ENCODE measurements at regions not wholly inside any gene's neighbourhood (a gene's known extent, or its start where the extent isn't known, plus 50 kb on each side); places are given as distances from the start of the nearest gene placed in this dataset.
"Not testable (repeated sequence)": the region's sequence is repeated elsewhere in the genome, so short reads cannot be mapped to it uniquely, and the experiment has no call there.

DNA sequence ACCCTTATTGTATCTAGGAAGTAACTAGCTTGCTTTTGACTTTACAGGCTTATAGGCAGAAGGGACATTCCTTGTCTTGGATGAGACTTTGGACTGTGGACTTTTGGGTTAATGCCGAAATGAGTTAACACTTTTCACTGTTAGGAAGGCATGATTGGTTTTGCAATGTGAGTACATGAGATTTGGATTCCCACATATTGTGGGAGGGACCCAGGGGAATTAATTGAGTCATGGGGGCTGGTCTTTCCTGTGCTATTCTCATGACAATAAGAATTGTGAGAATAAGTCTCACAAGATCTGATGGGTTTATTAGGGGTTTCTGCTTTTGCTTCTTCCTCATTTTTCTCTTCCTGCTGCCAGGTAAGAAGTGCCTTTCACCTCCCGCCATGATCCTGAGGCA lies 417.5 kb downstream of the HINT1 start:
- 97% methylated on average over 2 of the region's 2 CpGs for WGBS
- Histone ChIP-seq H3K36me3 (ENCODE audit: insufficient read depth, low read length) (no peaks in the 10 kb centered on the region), H3K27me3 (ENCODE audit: insufficient read depth, low read length) (no peaks in the 10 kb centered on the region), H3K9me3 (ENCODE audit: insufficient read depth, low read depth, low read length) (0 out of 2 replicates have a peak, but pooled peaks cover 3% of the 10 kb centered on the region), H3K27ac (ENCODE audit: low read depth, low read length) (no peak overlapping the region), H3K4me3 (ENCODE audit: low read length) (no peak overlapping the region), H3K4me1 (ENCODE audit: insufficient read depth, low read length) (no peaks in the 10 kb centered on the region), H3K9ac (ENCODE audit: low read depth, low read length) (no peak overlapping the region)

DNA sequence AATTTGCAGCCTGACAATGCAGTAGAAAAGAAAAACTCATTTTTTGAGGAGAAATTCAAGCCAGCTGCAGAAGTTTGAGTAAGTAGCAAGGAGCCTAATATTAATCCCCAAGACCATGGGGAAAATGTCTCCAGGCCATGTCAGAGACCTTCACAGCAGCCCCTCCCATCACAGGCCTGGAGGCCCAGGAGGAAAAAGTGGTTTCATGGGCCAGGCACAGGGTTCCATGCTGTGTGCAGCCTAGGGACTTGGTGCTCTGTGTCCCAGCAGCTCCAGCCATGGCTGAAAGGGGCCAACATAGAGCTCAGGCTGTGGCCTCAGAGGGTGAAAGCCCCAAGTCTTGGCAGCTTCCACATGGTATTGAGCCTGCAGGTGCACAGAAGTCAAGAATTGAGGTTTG lies 418.4 kb downstream of the HINT1 start:
- not testable (repeated sequence) for H3K36me3 ChIP-seq (ENCODE audit: insufficient read depth, low read length); H3K9ac ChIP-seq (ENCODE audit: low read depth, low read length); H3K9me3 ChIP-seq (ENCODE audit: insufficient read depth, low read depth, low read length); H3K27me3 ChIP-seq (ENCODE audit: insufficient read depth, low read length); H3K4me3 ChIP-seq (ENCODE audit: low read length); H3K4me1 ChIP-seq (ENCODE audit: insufficient read depth, low read length); H3K27ac ChIP-seq (ENCODE audit: low read depth, low read length)

- Histone ChIP-seq H3K27ac (ENCODE audit: low read depth, low read length) (no peak overlapping the region), H3K4me3 (ENCODE audit: low read length) (no peak overlapping the region), H3K4me1 (ENCODE audit: insufficient read depth, low read length) (no peaks in the 10 kb centered on the region), H3K27me3 (ENCODE audit: insufficient read depth, low read length) (no peaks in the 10 kb centered on the region), H3K36me3 (ENCODE audit: insufficient read depth, low read length) (no peaks in the 10 kb centered on the region), H3K9me3 (ENCODE audit: insufficient read depth, low read depth, low read length) (peaks cover 23% of the 10 kb centered on the region), H3K9ac (ENCODE audit: low read depth, low read length) (no peak overlapping the region)
- WGBS: 89% methylated on average over 1 of the region's 1 CpG
Observed at GRCh38 chr5:130743092-130743491, 422.0 kb downstream of the HINT1 start.

GRCh38 chr5:130740047-130740569 lies 424.9 kb downstream of the HINT1 start:
- H3K36me3 ChIP-seq (ENCODE audit: insufficient read depth, low read length): no peaks in the 10 kb centered on the region
- 91% methylated on average over 5 of the region's 5 CpGs for WGBS
- no peak overlapping the region for H3K27ac ChIP-seq (ENCODE audit: low read depth, low read length)
- no peak overlapping the region for H3K4me3 ChIP-seq (ENCODE audit: low read length)
- no peak overlapping the region for H3K9ac ChIP-seq (ENCODE audit: low read depth, low read length)
- H3K9me3 ChIP-seq (ENCODE audit: insufficient read depth, low read depth, low read length): peaks cover 20% of the 10 kb centered on the region
- no peaks in the 10 kb centered on the region for H3K4me1 ChIP-seq (ENCODE audit: insufficient read depth, low read length)
- H3K27me3 ChIP-seq (ENCODE audit: insufficient read depth, low read length): no peaks in the 10 kb centered on the region

DNA sequence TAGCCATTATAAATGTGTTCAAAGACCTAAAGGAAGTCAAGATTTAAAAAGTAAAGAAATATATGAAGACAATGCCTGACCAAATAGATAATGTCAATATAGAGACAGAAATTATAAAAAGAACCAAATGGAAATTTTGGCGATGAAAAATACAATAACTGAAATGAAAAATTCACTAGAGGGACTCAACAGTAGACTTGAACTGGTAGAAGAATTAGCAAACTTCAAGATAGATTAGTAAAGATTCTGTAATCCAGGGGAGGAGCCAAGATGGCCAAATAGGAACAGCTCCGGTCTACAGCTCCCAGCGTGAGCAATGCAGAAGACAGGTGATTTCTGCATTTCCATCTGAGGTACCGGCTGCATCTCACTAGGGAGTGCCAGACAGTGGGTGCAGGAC lies 433.2 kb downstream of the HINT1 start:
- Histone ChIP-seq H3K4me1 (ENCODE audit: insufficient read depth, low read length) (peaks cover 3% of the 10 kb centered on the region; the same call in 1 of the 2 replicates), H3K36me3 (ENCODE audit: insufficient read depth, low read length) (no peaks in the 10 kb centered on the region), H3K9me3 (ENCODE audit: insufficient read depth, low read depth, low read length) (no peaks in the 10 kb centered on the region), H3K27ac (ENCODE audit: low read depth, low read length) (no peak overlapping the region), H3K27me3 (ENCODE audit: insufficient read depth, low read length) (no peaks in the 10 kb centered on the region), H3K9ac (ENCODE audit: low read depth, low read length) (0 out of 2 replicates have a peak overlapping the region, but pooled peaks have one; percentile 31), H3K4me3 (ENCODE audit: low read length) (peak overlapping the region; percentile 42)
- WGBS: 78% methylated on average over 4 of the region's 4 CpGs

GRCh38 chr5:130729541-130729940 lies 435.5 kb downstream of the HINT1 start:
- H3K27me3 ChIP-seq (ENCODE audit: insufficient read depth, low read length): no peaks in the 10 kb centered on the region
- no peak overlapping the region for H3K27ac ChIP-seq (ENCODE audit: low read depth, low read length)
- 89% methylated on average over 2 of the region's 2 CpGs for WGBS
- H3K4me3 ChIP-seq (ENCODE audit: low read length): no peak overlapping the region
- H3K9ac ChIP-seq (ENCODE audit: low read depth, low read length): no peak overlapping the region
- peaks cover 3% of the 10 kb centered on the region; the same call in 1 of the 2 replicates for H3K4me1 ChIP-seq (ENCODE audit: insufficient read depth, low read length)
- H3K9me3 ChIP-seq (ENCODE audit: insufficient read depth, low read depth, low read length): no peaks in the 10 kb centered on the region
- no peaks in the 10 kb centered on the region for H3K36me3 ChIP-seq (ENCODE audit: insufficient read depth, low read length)

GRCh38 chr5:130727830-130728229 lies 437.2 kb downstream of the HINT1 start:
- Histone ChIP-seq H3K9me3 (ENCODE audit: insufficient read depth, low read depth, low read length) (no peaks in the 10 kb centered on the region), H3K4me1 (ENCODE audit: insufficient read depth, low read length) (peaks cover 3% of the 10 kb centered on the region; the same call in 1 of the 2 replicates), H3K4me3 (ENCODE audit: low read length) (no peak overlapping the region), H3K36me3 (ENCODE audit: insufficient read depth, low read length) (no peaks in the 10 kb centered on the region), H3K27me3 (ENCODE audit: insufficient read depth, low read length) (no peaks in the 10 kb centered on the region), H3K9ac (ENCODE audit: low read depth, low read length) (no peak overlapping the region), H3K27ac (ENCODE audit: low read depth, low read length) (no peak overlapping the region)
- WGBS: 84% methylated on average over 1 of the region's 1 CpG

DNA sequence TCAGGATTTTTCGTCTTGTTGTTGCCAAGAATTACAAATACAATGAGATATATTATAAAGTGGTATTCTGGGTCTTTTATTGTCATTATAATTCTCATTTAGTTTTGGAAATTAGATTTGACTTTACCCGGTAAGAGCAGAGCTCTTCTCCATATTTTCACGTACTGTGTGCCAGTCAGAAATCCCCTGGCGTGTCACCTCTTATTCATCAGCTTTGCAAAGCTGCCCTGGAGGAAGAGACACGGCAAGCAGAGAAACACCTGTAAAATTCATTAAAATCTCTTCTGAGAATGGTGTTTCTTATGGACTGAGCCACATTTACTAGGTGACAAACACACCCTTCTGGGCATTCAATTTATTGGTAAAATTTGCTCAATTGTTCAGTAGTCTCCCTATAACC lies 440.4 kb downstream of the HINT1 start:
- no peak overlapping the region for H3K27ac ChIP-seq (ENCODE audit: low read depth, low read length)
- no peaks in the 10 kb centered on the region for H3K9me3 ChIP-seq (ENCODE audit: insufficient read depth, low read depth, low read length)
- WGBS: 93% methylated on average over 4 of the region's 5 CpGs
- no peaks in the 10 kb centered on the region for H3K27me3 ChIP-seq (ENCODE audit: insufficient read depth, low read length)
- H3K36me3 ChIP-seq (ENCODE audit: insufficient read depth, low read length): no peaks in the 10 kb centered on the region
- no peak overlapping the region for H3K4me3 ChIP-seq (ENCODE audit: low read length)
- no peaks in the 10 kb centered on the region for H3K4me1 ChIP-seq (ENCODE audit: insufficient read depth, low read length)
- no peak overlapping the region for H3K9ac ChIP-seq (ENCODE audit: low read depth, low read length)

DNA sequence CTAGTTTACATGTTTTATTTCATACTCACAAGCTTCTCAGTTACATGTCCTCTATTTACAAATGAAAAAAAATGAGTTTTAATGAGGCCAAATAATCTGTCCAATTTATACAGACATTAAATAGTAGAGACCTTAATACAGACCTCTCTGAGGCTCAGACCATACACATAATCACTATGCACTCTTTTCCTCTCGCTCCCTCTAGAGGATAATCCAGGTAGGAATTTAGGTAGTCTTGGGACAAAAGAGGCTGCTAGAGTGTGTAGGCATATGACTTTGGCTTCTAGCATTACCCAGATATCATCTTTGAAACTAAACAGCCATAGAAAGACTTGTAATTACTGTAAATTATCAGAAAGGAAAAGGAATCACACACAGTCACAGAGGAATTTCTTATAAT lies 444.7 kb downstream of the HINT1 start:
- WGBS: no CpG with 5 or more reads among the region's 1 CpG

DNA sequence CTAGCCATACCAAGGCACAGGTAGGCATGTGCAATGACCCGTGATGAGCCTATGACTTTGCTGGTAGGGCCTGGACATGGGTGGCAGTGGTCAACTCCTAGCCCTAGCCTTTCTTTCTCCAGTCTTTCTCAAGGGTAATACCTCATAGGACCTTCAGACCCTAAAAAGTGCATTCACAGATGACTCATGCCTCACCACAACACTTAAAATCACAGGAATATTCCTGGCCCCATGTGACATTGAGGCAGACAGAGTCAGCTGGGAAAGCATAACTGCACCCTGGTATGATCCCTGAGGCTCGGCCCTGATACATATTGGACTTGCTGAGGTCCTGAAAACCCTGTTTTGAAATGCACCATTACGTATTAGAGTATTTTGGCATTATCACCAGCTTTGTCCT lies 449.5 kb downstream of the HINT1 start:
- H3K9ac ChIP-seq (ENCODE audit: low read depth, low read length): no peak overlapping the region
- no peaks in the 10 kb centered on the region for H3K27me3 ChIP-seq (ENCODE audit: insufficient read depth, low read length)
- H3K36me3 ChIP-seq (ENCODE audit: insufficient read depth, low read length): no peaks in the 10 kb centered on the region
- H3K4me1 ChIP-seq (ENCODE audit: insufficient read depth, low read length): peaks cover 10% of the 10 kb centered on the region; the same call in 1 of the 2 replicates
- no peak overlapping the region for H3K27ac ChIP-seq (ENCODE audit: low read depth, low read length)
- no peak overlapping the region for H3K4me3 ChIP-seq (ENCODE audit: low read length)
- H3K9me3 ChIP-seq (ENCODE audit: insufficient read depth, low read depth, low read length): no peaks in the 10 kb centered on the region
- 93% methylated on average over 3 of the region's 3 CpGs for WGBS

More for the DNA sequence above, 444.7 kb downstream of the HINT1 start:
- Histone ChIP-seq H3K4me1 (ENCODE audit: insufficient read depth, low read length) (no peaks in the 10 kb centered on the region), H3K9me3 (ENCODE audit: insufficient read depth, low read depth, low read length) (no peaks in the 10 kb centered on the region), H3K27ac (ENCODE audit: low read depth, low read length) (no peak overlapping the region), H3K9ac (ENCODE audit: low read depth, low read length) (no peak overlapping the region), H3K27me3 (ENCODE audit: insufficient read depth, low read length) (no peaks in the 10 kb centered on the region), H3K4me3 (ENCODE audit: low read length) (no peak overlapping the region), H3K36me3 (ENCODE audit: insufficient read depth, low read length) (no peaks in the 10 kb centered on the region)

GRCh38 chr5:130714200-130714599 lies 450.9 kb downstream of the HINT1 start:
- Histone ChIP-seq H3K27me3 (ENCODE audit: insufficient read depth, low read length) (no peaks in the 10 kb centered on the region), H3K4me3 (ENCODE audit: low read length) (no peak overlapping the region), H3K36me3 (ENCODE audit: insufficient read depth, low read length) (no peaks in the 10 kb centered on the region), H3K9ac (ENCODE audit: low read depth, low read length) (no peak overlapping the region), H3K9me3 (ENCODE audit: insufficient read depth, low read depth, low read length) (no peaks in the 10 kb centered on the region), H3K4me1 (ENCODE audit: insufficient read depth, low read length) (peaks cover 15% of the 10 kb centered on the region; the same call in 1 of the 2 replicates), H3K27ac (ENCODE audit: low read depth, low read length) (no peak overlapping the region)
- WGBS: no CpG with 5 or more reads among the region's 1 CpG

GRCh38 chr5:130712324-130712723 lies 452.7 kb downstream of the HINT1 start:
- H3K4me1 ChIP-seq (ENCODE audit: insufficient read depth, low read length): peaks cover 28% of the 10 kb centered on the region
- no peaks in the 10 kb centered on the region for H3K9me3 ChIP-seq (ENCODE audit: insufficient read depth, low read depth, low read length)
- no peak overlapping the region for H3K4me3 ChIP-seq (ENCODE audit: low read length)
- no peak overlapping the region for H3K9ac ChIP-seq (ENCODE audit: low read depth, low read length)
- H3K27me3 ChIP-seq (ENCODE audit: insufficient read depth, low read length): no peaks in the 10 kb centered on the region
- no peaks in the 10 kb centered on the region for H3K36me3 ChIP-seq (ENCODE audit: insufficient read depth, low read length)
- H3K27ac ChIP-seq (ENCODE audit: low read depth, low read length): no peak overlapping the region
- WGBS: no CpG with 5 or more reads among the region's 1 CpG
